Muscle layer of colon (tissue), 2 donors: ENCODE measurements at regions not wholly inside any gene's neighbourhood (a gene's known extent, or its start where the extent isn't known, plus 50 kb on each side); places are given as distances from the start of the nearest gene placed in this dataset.

Experiments used
- H3K27ac ChIP-seq: one replicate; pipeline ENCODE4 v1.7.0; 2013; ENCODE audit warnings: low read depth, mild to moderate bottlenecking, low read length, moderate library complexity
- H3K27me3 ChIP-seq, 2 donors: one replicate each; pipeline ENCODE4 v1.7.0; 2013; ENCODE audit warnings: low read length in 2 of 2, mild to moderate bottlenecking in 2 of 2; ENCODE audit not compliant: insufficient read depth in 2 of 2, control insufficient read depth in 1 of 2
- H3K36me3 ChIP-seq: one replicate; pipeline ENCODE4 v1.7.0; 2013; ENCODE audit warnings: mild to moderate bottlenecking, low read length; ENCODE audit not compliant: insufficient read depth
- H3K4me1 ChIP-seq: one replicate; pipeline ENCODE4 v1.7.0; 2013; ENCODE audit warnings: mild to moderate bottlenecking, low read length; ENCODE audit not compliant: insufficient read depth
- H3K4me3 ChIP-seq, 2 donors: one replicate each; pipeline ENCODE4 v1.7.0; 2013; ENCODE audit warnings: low read length in 2 of 2, low read depth in 1 of 2, mild to moderate bottlenecking in 1 of 2, moderate library complexity in 1 of 2
- H3K9ac ChIP-seq: one replicate; pipeline ENCODE4 v1.7.0; 2013; ENCODE audit warnings: low read length
- H3K9me3 ChIP-seq: one replicate; pipeline ENCODE4 v1.7.0; 2013; ENCODE audit warnings: mild to moderate bottlenecking, low read length
- donor health status: abdominal sarcoma.
- donor health status: Adenocarcinoma of cecum.

- H3K36me3 ChIP-seq, result no peaks in the 10 kb centered on the region
- H3K9me3 ChIP-seq, result no peaks in the 10 kb centered on the region
- H3K4me3 ChIP-seq, result no peak overlapping the region
- no peaks in the 10 kb centered on the region for H3K27me3 ChIP-seq
- no peak overlapping the region for H3K27ac ChIP-seq
- H3K4me1 ChIP-seq, result peaks cover 3% of the 10 kb centered on the region
- no peak overlapping the region for H3K9ac ChIP-seq
Observed at GRCh38 chr2:226511311-226511710, 288.3 kb downstream of the IRS1 start.

DNA sequence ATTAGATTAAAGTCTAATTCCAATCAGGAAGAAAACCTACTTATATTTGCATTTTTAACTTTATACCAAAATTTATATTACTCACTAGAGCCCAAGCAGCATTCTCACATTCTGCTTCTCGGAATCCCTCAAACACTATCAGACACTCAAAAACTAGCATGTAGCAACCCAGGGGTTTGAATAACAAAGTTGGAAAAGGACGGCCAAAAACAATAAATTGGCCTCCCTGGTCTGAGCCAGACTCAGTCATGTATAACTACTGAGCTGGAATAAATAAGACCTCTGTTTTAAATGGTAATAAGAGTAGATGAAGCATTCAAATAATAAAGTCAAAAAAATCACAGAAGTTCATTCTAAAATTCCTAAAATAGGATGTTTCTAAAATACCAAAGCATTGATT, 290.9 kb downstream of the IRS1 start:
- no peak overlapping the region for H3K27ac ChIP-seq
- no peaks in the 10 kb centered on the region for H3K27me3 ChIP-seq

DNA sequence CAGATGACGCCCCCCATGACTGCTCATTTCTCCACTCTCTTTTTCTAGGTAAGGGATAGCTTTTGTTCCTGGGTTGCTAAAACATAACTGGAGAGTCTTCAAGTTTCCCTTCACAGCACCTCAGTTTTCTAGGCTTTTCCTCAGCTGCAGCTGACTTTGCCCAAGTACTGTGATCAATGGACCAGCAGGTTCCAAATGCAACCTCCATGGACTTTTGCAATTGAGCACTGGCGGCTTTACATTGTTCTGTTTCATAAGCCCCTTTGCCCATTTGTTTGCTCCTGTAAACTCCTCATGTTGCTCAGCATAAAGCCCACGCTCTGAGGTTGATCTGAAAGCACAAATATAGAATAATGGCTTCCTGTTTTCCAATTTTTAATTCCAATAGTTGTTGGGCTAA, 291.6 kb downstream of the IRS1 start:
- no peaks in the 10 kb centered on the region for H3K36me3 ChIP-seq
- peaks cover 3% of the 10 kb centered on the region for H3K4me1 ChIP-seq
- H3K9ac ChIP-seq, result no peak overlapping the region
- no peaks in the 10 kb centered on the region for H3K9me3 ChIP-seq
- no peak overlapping the region for H3K27ac ChIP-seq
- H3K27me3 ChIP-seq, result no peaks in the 10 kb centered on the region
- no peak overlapping the region for H3K4me3 ChIP-seq

More for the DNA sequence above, 290.9 kb downstream of the IRS1 start:
- Histone ChIP-seq H3K9me3 (no peaks in the 10 kb centered on the region), H3K4me3 (no peak overlapping the region), H3K4me1 (peaks cover 3% of the 10 kb centered on the region), H3K9ac (no peak overlapping the region), H3K36me3 (no peaks in the 10 kb centered on the region)

DNA sequence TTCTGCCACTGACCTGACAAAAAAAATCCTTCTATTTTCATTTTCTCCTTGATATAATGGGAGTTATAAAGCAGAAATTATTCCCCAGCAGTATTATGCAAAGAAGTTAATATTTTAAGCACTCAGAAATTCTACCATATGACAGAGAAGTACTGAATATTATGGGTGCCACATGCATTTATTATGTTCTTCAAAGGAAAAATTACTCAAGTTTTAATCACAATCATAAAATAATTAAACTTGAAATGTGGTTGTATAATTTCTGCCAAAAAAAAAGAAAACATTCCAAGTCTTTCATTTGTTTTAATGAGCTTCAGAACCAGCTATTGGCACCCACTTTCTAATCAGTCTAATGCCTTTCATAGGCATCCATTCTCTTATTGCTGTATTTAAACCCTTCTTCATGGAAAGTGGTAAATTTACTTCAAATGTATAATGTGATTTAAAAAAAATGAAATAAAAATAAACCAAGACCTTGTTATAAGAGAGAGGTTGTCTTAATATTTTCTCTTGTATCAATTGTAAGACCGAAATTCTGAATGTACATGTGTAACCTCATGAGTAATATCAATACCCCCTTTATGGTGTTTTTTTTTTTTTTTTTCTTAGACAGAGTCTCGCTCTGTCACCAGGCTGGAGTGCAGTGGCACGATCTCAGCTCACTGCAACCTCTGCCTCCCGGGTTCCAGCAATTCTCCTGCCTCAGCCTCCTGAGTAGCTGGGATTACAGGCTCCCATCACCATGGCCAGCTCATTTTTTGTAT, 302.3 kb downstream of the IRS1 start:
- Histone ChIP-seq H3K36me3 (no peaks in the 10 kb centered on the region), H3K9me3 (no peaks in the 10 kb centered on the region), H3K27ac (no peak overlapping the region), H3K9ac (no peak overlapping the region), H3K4me1 (no peaks in the 10 kb centered on the region), H3K4me3 (no peak overlapping the region), H3K27me3 (no peaks in the 10 kb centered on the region)

GRCh38 chr2:226496273-226496550, 303.4 kb downstream of the IRS1 start:
- Histone ChIP-seq H3K9me3 (no peaks in the 10 kb centered on the region), H3K9ac (no peak overlapping the region), H3K4me1 (no peaks in the 10 kb centered on the region), H3K36me3 (no peaks in the 10 kb centered on the region), H3K27ac (no peak overlapping the region), H3K4me3 (no peak overlapping the region), H3K27me3 (no peaks in the 10 kb centered on the region)

- Histone ChIP-seq H3K9me3 (no peaks in the 10 kb centered on the region), H3K36me3 (no peaks in the 10 kb centered on the region), H3K27ac (no peak overlapping the region), H3K4me1 (no peaks in the 10 kb centered on the region), H3K9ac (no peak overlapping the region), H3K27me3 (no peaks in the 10 kb centered on the region), H3K4me3 (no peak overlapping the region)
Observed at GRCh38 chr2:226495466-226496272, 304.0 kb downstream of the IRS1 start.

GRCh38 chr2:226491112-226491511, 308.5 kb downstream of the IRS1 start:
- no peak overlapping the region for H3K9ac ChIP-seq
- H3K4me3 ChIP-seq, result no peak overlapping the region
- H3K27me3 ChIP-seq, result no peaks in the 10 kb centered on the region
- no peak overlapping the region for H3K27ac ChIP-seq
- H3K36me3 ChIP-seq, result no peaks in the 10 kb centered on the region
- no peaks in the 10 kb centered on the region for H3K9me3 ChIP-seq
- no peaks in the 10 kb centered on the region for H3K4me1 ChIP-seq

DNA sequence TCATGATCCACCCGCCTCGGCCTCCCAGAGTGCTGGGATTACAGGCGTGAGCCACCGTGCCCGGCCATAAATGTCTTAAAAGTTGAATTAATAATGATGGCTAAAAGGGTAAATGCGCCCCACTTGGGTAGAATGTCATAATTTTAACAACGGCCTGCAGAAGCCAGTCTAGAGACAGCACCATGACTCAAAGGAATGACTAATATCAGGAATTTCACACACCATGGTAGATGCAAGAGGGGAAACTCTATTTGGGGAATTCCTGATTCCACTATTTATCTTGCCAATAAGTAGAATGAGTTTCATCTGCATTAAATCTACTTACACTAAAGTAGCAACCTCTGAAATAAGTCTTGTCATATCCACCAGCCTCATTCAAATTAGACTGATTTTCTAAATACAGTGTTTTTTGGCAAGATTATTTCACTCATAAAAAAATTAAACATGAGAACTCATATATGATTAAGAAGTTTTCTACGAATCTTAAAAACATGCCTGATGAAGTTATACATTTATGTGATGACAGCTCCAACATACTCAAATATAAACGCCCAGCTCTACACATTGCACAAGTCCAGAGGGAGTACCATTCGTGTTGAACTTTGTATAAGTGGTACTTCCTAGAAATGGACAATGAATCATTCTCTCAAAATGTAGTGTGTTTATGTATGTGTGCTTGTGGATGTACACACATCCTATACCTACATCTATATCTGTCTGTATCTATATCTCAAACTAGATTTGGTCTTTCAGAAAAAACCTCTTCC, 309.7 kb downstream of the IRS1 start:
- H3K27me3 ChIP-seq, result no peaks in the 10 kb centered on the region
- H3K4me1 ChIP-seq, result no peaks in the 10 kb centered on the region
- H3K27ac ChIP-seq, result no peak overlapping the region
- no peaks in the 10 kb centered on the region for H3K9me3 ChIP-seq
- no peaks in the 10 kb centered on the region for H3K36me3 ChIP-seq
- no peak overlapping the region for H3K4me3 ChIP-seq
- no peak overlapping the region for H3K9ac ChIP-seq

DNA sequence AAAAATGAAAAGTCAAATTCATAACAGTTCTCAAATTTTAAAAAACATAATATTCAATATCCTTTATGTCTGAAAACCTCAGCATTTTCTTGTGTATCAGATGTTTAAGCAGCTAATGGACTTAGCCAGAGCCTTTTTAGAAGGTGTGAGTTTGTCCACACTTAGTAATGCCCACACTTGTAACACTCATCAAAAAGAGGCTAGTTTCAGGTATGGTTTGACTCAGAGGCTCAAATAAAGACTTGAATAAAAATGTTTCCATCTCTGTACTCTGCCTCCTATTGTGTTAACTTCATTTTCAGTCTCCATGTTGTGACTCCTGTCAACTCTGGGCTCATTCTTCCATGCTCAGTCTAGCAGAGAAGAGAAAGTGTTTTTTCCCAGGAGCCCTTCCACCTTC, 311.6 kb downstream of the IRS1 start:
- Histone ChIP-seq H3K27ac (no peak overlapping the region), H3K9me3 (no peaks in the 10 kb centered on the region), H3K27me3 (no peaks in the 10 kb centered on the region), H3K4me3 (no peak overlapping the region), H3K36me3 (no peaks in the 10 kb centered on the region), H3K4me1 (peaks cover 11% of the 10 kb centered on the region), H3K9ac (no peak overlapping the region)

DNA sequence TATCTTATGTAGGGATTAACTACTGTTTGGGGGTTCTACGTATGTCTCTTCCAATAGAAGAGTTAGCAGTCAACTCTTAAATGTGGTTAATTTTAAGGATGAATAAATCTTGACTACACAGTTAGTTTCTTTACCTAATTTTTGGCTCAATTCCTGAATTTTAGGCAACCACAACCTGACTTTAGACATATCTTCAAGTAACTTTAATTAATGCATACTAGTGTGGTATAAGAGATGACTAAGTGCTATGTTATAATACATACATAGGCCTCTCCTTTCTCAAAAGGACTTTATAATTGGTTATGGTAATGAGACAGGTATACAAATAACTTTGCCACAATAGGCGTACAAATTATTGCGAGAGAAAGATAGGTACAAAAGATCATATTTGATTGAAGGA, 312.0 kb downstream of the IRS1 start:
- Histone ChIP-seq H3K27ac (no peak overlapping the region), H3K9me3 (no peaks in the 10 kb centered on the region), H3K4me1 (peaks cover 11% of the 10 kb centered on the region), H3K4me3 (no peak overlapping the region), H3K9ac (no peak overlapping the region), H3K27me3 (no peaks in the 10 kb centered on the region), H3K36me3 (no peaks in the 10 kb centered on the region)

DNA sequence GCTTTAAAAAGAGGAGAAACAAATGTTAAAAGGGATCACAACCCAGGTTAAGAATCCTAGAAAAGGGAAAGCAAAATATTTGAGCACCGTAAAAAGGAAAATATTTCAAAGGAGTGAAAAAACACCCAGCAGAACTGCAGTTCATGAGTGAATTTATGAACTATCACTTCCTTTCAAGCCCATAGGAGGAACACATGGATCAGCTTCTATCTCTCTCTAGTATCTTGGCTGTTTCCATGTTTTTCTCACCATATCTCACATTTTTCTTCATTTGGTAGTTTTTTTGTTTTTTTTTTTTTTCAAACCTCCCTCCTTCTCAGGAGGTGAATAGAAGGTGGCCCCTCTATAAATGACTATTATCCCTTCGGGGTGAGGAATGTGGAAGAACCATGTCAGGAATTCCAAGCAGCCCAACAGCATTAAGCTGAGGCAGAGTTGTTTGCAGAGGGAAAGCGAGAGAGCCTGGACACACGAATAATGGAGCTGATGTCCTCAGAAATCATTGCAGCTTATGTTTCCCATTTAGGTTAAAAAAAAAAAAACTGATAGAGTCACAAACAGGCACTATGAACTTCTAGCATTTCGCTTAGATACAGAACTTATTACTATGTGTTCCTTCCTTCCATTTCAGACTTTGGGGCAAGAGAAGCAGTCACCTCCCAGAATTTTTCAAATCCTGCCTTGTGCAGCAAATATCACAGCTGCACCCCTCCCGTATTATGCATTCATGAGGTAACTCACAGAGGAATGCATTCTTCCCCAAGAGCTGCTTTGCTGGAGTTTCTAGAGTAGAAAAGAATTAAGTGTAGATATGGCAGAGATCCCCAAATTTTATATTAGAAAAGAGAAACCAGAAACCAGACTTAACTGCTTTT, 315.6 kb downstream of the IRS1 start:
- no peak overlapping the region for H3K9ac ChIP-seq
- H3K36me3 ChIP-seq, result no peaks in the 10 kb centered on the region
- H3K4me3 ChIP-seq, result no peak overlapping the region
- H3K27ac ChIP-seq, result no peak overlapping the region
- H3K27me3 ChIP-seq, result no peaks in the 10 kb centered on the region
- peaks cover 12% of the 10 kb centered on the region for H3K4me1 ChIP-seq
- H3K9me3 ChIP-seq, result no peaks in the 10 kb centered on the region
